Endothelial cell of umbilical vein (primary cell): ENCODE measurements at regions not wholly inside any gene's neighbourhood (a gene's known extent, or its start where the extent isn't known, plus 50 kb on each side); places are given as distances from the start of the nearest gene placed in this dataset.

Experiments used
- CTCF ChIP-seq, 2 donors: IDR thresholded peaks; 1 replicate in 1 of 2; 2 replicates in 1 of 2; pipeline ENCODE4 v1.5.1; 2011; ENCODE audit warnings: low read length in 2 of 2, mild to moderate bottlenecking in 2 of 2, moderate library complexity in 2 of 2, control low read depth in 1 of 2, inconsistent platforms in 1 of 2, low read depth in 1 of 2; ENCODE audit not compliant: insufficient read depth in 1 of 2; ENCODE audit errors: extremely low read depth in 1 of 2
- MAX ChIP-seq: IDR thresholded peaks from 2 replicates; pipeline ENCODE4 v1.6.1; 2011; ENCODE audit not compliant: insufficient read depth, insufficient read length

GRCh38 chr4:35836596-35836995 is 407.7 kb downstream of the ARAP2 start:
- TF ChIP-seq CTCF (IDR thresholded peaks at IDR 0.05; ENCODE audit: extremely low read depth in 1 of 2, insufficient read depth in 1 of 2, low read depth in 1 of 2, low read length in 2 of 2) (no peak), MAX (no peak)
